NT2/D1 (cell line): ENCODE measurements at regions not wholly inside any gene's neighbourhood (a gene's known extent, or its start where the extent isn't known, plus 50 kb on each side); places are given as distances from the start of the nearest gene placed in this dataset.

Source experiments
- SUZ12 ChIP-seq: IDR thresholded peaks from 2 replicates; pipeline ENCODE4 v1.6.1; 2011; ENCODE audit not compliant: insufficient read length, insufficient read depth; ENCODE audit errors: extremely low read depth
- YY1 ChIP-seq: IDR thresholded peaks from 2 replicates; pipeline ENCODE4 v1.6.1; 2011; ENCODE audit not compliant: insufficient read length, insufficient read depth

GRCh38 chr2:14774436-14774968, 142.0 kb downstream of the LRATD1 start:
- TF ChIP-seq YY1: no peak
- no peak for TF ChIP-seq SUZ12
